RCC 7860 (cell line): ENCODE measurements at regions not wholly inside any gene's neighbourhood (a gene's known extent, or its start where the extent isn't known, plus 50 kb on each side); places are given as distances from the start of the nearest gene placed in this dataset.

Source experiments
- DNase-seq: peaks from one replicate; pipeline ENCODE4 v3.0.0-alpha.2; 2015; ENCODE audit warnings: low spot score
- FAIRE-seq: peaks from 2 replicates; lab custom pipeline; 2012; peaks lifted over from hg19 to GRCh38; lab: Jason Lieb, UNC

DNA sequence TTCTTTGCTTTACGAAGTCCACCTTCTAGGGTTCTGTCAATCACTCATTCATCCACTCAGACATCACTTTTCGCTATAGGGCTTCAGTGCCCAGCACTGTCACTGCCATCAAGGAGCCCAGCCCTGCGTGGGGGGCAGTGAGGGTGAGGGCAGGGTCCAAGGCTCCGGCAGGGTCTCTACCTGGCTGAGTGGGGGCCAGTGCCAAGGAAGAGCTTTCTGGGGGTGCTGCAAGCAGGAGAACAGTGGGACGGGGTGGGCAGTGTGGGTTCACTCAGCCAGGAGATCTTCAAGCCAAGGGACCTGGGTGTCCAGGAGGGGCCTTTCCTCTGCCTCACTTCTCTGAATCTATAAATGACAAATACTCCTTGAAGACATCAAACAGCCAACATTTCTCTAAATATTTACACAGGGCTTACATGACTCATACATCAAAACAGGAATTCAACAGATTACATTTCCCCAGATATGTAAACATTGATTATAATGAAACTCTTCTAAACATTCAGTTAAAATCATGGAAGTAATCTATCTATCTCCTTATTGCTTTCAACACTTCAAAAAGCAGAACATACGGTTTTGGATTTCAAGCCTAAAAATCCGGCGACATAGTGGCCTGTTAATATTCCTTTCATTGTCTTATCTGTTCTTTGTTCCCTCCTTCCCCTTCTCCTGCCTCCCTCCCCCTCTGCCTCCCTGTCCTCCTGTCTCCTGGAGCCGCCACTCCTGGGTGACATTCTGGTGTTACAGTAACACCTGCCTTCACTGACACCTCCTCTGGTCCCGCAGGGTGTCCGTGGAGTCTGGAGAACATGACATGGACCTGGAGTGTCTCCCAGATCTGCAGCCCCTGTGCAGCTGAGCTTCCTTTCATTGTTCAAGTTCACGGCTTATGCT lies 94.4 kb upstream of the ADRA2C start:
- FAIRE-seq (no peak), DNase-seq (no peak)

DNA sequence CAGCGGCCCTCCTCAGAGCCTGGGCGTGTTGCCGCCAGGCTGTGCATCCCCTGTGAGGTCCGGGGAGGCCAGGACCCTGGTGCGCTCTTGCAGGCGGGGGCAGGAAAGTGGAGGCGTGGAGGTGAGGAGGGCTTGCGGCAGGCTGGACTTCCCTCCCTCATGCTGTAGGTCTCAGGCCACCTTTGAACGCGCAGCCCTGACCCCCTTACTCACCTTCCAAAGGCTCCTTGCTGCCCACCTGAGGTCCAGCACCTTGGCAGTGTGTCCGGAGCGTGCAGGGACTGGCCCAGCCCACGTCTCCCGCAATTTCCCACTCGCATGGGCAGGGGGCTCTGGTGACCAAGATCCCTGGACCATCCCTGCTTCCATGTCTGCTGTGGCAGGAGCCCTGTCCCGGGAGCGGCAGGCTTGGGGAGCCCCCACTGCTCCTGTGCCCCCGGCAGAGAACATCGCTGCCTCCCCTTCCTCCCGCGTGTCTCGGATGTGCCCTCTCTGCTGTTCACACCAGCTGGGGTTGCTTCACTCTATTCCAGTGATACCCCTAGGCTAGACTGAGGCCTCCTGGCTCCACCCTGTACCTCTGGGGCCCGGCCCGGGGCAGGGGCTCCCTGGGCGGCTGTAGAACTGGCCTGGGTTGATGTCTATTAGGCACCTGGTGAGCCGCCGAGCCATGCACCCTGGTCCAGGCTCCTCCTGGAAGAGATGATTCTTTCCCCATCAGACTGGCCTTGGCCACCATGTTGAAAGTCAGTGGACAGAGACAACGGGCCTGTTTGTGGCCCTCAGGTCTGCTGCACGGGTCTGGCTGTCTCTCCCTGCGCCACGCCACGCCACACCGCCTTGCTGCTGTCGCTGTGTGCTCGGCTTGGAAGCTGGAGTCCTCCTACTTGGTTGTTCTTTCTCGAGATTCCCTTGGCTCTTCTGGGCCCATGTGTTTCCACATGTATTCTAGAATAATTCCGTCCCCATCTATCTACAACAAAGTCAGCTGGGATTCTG lies 95.4 kb upstream of the ADRA2C start:
- FAIRE-seq, result no peak
- no peak for DNase-seq

- FAIRE-seq, result no peak
- DNase-seq, result no peak
These were observed 96.6 kb upstream of the ADRA2C start for GRCh38 chr4:3669553-3669949.

GRCh38 chr4:3668825-3669552 lies 97.2 kb upstream of the ADRA2C start:
- DNase-seq (no peak), FAIRE-seq (no peak)

GRCh38 chr4:3667258-3667657 lies 98.9 kb upstream of the ADRA2C start:
- no peak for FAIRE-seq
- DNase-seq, result no peak

- no peak for DNase-seq
- FAIRE-seq, result no peak
These were observed 99.9 kb upstream of the ADRA2C start for GRCh38 chr4:3666263-3666662.

GRCh38 chr4:3665360-3665891 lies 100.8 kb upstream of the ADRA2C start:
- no peak for DNase-seq
- FAIRE-seq, result no peak

- no peak for FAIRE-seq
- no peak for DNase-seq
These were observed 102.4 kb upstream of the ADRA2C start for GRCh38 chr4:3663791-3664190.

GRCh38 chr4:3662516-3662915 lies 103.7 kb upstream of the ADRA2C start:
- no peak for FAIRE-seq
- no peak for DNase-seq

- FAIRE-seq (no peak), DNase-seq (no peak)
These were observed 104.2 kb upstream of the ADRA2C start for GRCh38 chr4:3661989-3662388.

DNA sequence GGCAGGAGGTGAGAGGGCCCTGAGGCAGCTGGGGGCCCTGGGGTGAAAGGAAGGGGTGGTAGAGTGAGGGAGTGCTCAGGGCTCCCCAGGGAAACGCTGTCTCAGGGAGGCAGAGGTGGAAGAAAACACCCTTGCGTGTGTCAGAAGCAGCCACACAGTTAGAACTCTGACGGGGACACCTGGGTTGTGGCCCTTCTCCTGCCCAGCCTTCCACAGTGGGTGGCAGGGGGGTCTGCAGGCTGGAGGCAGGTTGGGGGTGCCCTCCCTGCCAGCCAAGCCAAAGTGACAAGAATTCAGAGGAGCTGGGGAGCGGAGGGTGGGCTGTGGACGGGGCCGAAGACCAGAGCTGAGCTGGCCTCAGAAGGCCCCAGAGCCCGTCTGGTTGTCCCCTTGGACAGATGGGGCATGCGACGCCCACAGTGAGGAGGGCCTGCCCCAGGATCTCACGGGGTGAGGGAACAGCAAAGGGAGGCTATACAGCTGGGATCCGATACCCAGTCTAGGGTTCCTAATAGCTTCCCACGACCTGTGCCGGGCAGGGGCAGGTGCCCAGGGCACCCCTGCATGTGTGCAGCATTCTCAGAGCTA lies 105.2 kb upstream of the ADRA2C start:
- no peak for DNase-seq
- FAIRE-seq, result no peak

- DNase-seq, result no peak
- no peak for FAIRE-seq
These were observed 105.9 kb upstream of the ADRA2C start for GRCh38 chr4:3660086-3660927.

DNA sequence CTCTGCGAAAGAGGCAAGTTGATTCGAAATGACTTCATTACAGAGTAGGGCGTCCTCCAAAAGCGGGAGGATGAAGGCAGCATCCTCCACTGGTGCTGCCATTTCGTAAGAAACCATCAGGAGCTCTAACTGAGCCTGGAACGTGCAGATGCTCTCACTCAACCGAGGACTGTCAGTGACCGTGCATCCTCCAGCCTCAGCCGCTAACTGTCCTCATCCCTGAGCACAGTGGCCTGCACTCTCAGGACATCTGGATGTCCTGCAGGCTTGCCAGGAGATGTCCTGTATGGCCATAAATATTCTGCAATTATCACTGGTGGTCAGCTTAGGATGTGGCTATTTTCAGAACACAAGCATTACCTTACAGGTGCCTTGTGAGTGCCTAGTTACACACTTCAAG lies 107.1 kb upstream of the ADRA2C start:
- FAIRE-seq, result no peak
- DNase-seq, result no peak

- no peak for FAIRE-seq
- no peak for DNase-seq
These were observed 107.7 kb upstream of the ADRA2C start for GRCh38 chr4:3658530-3658913.

DNA sequence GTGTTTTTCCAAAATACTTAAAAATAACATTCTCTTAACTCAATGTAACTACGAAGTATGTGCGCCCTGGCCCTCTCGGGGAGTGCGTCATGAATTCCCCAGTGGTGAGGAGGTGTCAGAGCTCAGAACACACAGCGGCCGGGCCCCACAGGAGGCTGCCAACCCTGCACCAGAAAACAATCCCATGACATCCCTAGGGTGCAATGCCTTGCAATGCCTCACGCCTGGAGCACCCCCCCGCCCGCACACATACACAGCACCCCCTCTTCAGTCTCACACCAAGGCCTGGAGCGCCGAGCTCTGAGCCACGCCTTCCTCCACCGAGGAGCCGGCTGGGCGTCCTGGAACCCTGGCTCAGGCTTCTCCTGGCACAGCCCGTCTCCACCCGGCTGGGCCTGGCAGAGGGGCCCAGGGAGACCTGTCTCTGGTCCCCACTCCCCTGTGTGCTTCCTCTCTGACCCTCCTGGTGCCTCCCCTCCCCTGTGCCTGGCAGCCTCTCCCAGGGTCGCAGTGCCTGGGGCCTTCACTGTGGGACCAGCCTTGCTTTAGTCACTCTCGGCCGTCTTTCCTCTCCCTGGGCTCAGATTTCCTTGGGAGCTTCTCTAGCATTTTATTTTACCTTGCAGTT lies 108.2 kb upstream of the ADRA2C start:
- FAIRE-seq, result no peak
- no peak for DNase-seq

GRCh38 chr4:3656416-3657356 lies 109.5 kb upstream of the ADRA2C start:
- no peak for DNase-seq
- no peak for FAIRE-seq

- FAIRE-seq (no peak), DNase-seq (no peak)
These were observed 110.2 kb upstream of the ADRA2C start for GRCh38 chr4:3655963-3656362.

GRCh38 chr4:3655485-3655884 lies 110.7 kb upstream of the ADRA2C start:
- FAIRE-seq (no peak), DNase-seq (no peak)
